ENCODE measurements at regions not wholly inside any gene's neighbourhood (a gene's known extent, or its start where the extent isn't known, plus 50 kb on each side); places are given as distances from the start of the nearest gene placed in this dataset.

- Mint-ChIP-seq H3K4me1 (ENCODE audit: low read depth) (no peaks in the 10 kb centered on the region), H3K4me3 (ENCODE audit: unreplicated experiment) (no peak overlapping the region), H3K36me3 (ENCODE audit: low read depth) (no peaks in the 10 kb centered on the region), H3K27me3 (ENCODE audit: low read depth) (peaks cover 50% of the 10 kb centered on the region), H3K9me3 (ENCODE audit: low read depth) (no peaks in the 10 kb centered on the region), H3K27ac (ENCODE audit: unreplicated experiment) (no peak overlapping the region)
- no peak for DNase-seq (ENCODE audit: low spot score)
- peak; percentile 89 for TF ChIP-seq CTCF (IDR thresholded peaks at IDR 0.05)
Observed at GRCh38 chr14:49461529-49462401, 124.4 kb downstream of the RPS29 start.

GRCh38 chr14:49460662-49461061, 125.5 kb downstream of the RPS29 start:
- Mint-ChIP-seq H3K36me3 (ENCODE audit: low read depth) (no peaks in the 10 kb centered on the region), H3K27me3 (ENCODE audit: low read depth) (peaks cover 48% of the 10 kb centered on the region), H3K9me3 (ENCODE audit: low read depth) (no peaks in the 10 kb centered on the region), H3K27ac (ENCODE audit: unreplicated experiment) (no peak overlapping the region), H3K4me3 (ENCODE audit: unreplicated experiment) (no peak overlapping the region), H3K4me1 (ENCODE audit: low read depth) (no peaks in the 10 kb centered on the region)
- DNase-seq (ENCODE audit: low spot score) = no peak
- no peak for TF ChIP-seq CTCF (IDR thresholded peaks at IDR 0.05)

DNA sequence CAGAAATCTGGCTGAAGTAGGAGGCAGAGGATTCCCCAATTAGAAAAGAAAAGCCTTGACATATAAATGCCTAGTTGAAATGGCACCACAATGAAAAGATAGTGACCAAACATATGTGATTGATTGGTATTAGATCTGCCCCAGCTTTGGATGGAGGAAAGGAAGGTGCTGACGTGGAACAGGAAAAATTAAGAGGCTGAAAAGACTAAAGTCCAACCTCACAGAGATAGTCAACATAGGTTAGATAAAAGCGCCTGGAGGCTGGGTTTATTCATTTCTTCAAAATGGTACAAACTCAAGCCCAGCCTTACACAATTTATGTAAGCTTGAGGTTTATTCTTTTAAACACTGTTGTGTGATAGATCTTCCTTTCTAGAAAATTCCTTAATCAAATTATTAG, 129.6 kb downstream of the RPS29 start:
- no peaks in the 10 kb centered on the region for H3K36me3 Mint-ChIP-seq (ENCODE audit: low read depth)
- no peak overlapping the region for H3K27ac Mint-ChIP-seq (ENCODE audit: unreplicated experiment)
- no peak overlapping the region for H3K4me3 Mint-ChIP-seq (ENCODE audit: unreplicated experiment)
- peaks cover 51% of the 10 kb centered on the region for H3K27me3 Mint-ChIP-seq (ENCODE audit: low read depth)
- DNase-seq (ENCODE audit: low spot score) = no peak
- TF ChIP-seq CTCF (IDR thresholded peaks at IDR 0.05) = no peak
- no peaks in the 10 kb centered on the region for H3K9me3 Mint-ChIP-seq (ENCODE audit: low read depth)
- H3K4me1 Mint-ChIP-seq (ENCODE audit: low read depth) = no peaks in the 10 kb centered on the region

DNA sequence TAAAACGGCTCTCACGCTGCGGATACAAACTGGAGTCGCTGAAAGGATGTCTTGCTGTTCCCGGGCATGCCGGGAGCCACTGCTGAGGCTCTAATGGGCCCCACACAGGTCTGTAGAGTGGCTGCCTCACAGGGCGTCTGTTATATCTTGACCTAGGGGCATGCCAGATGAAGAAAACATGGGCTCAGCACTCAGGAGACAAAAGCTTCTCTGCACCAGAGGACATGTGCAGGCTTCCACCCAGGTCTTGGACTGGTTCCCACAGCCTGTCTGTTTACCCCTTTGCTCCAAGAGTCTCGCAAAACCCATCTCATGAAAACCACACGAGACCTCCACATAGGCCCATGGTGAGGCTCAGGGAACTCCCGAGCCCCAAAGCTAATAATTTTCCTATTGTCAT, 134.2 kb downstream of the RPS29 start:
- no peak for DNase-seq (ENCODE audit: low spot score)
- Mint-ChIP-seq H3K36me3 (ENCODE audit: low read depth) (peaks cover 1% of the 10 kb centered on the region), H3K4me3 (ENCODE audit: unreplicated experiment) (no peak overlapping the region), H3K4me1 (ENCODE audit: low read depth) (no peaks in the 10 kb centered on the region), H3K9me3 (ENCODE audit: low read depth) (peaks cover 14% of the 10 kb centered on the region), H3K27me3 (ENCODE audit: low read depth) (peaks cover 33% of the 10 kb centered on the region), H3K27ac (ENCODE audit: unreplicated experiment) (no peak overlapping the region)
- no peak for TF ChIP-seq CTCF (IDR thresholded peaks at IDR 0.05)

DNA sequence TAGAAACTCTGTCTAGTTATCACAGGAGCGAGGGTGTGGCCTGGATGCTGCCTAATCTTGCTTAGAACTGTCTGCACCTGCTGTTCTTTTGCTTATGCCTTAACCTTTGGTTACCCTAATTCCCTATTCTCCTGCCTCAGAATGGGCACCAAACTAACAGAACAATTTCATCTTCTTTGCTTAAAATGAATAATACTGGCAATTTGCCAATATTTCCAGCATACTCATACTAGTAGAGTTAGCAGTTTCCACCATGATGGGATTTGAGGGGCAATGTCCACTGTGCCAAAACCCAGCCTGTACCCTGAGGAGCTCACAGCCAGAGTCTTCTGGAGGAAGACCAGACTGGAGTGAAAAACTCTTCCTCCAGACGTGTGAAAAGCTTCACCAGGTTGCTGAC, 136.4 kb downstream of the RPS29 start:
- Mint-ChIP-seq H3K27ac (ENCODE audit: unreplicated experiment) (no peak overlapping the region), H3K4me3 (ENCODE audit: unreplicated experiment) (no peak overlapping the region), H3K27me3 (ENCODE audit: low read depth) (peaks cover 40% of the 10 kb centered on the region), H3K36me3 (ENCODE audit: low read depth) (peaks cover 1% of the 10 kb centered on the region), H3K9me3 (ENCODE audit: low read depth) (peaks cover 14% of the 10 kb centered on the region), H3K4me1 (ENCODE audit: low read depth) (no peaks in the 10 kb centered on the region)
- DNase-seq (ENCODE audit: low spot score) = no peak
- TF ChIP-seq CTCF (IDR thresholded peaks at IDR 0.05) = no peak

Data from chondrocyte (in vitro differentiated cells).